Nephron progenitor cell (in vitro differentiated cells): ENCODE measurements at regions not wholly inside any gene's neighbourhood (a gene's known extent, or its start where the extent isn't known, plus 50 kb on each side); places are given as distances from the start of the nearest gene placed in this dataset.

Experiments
- DNase-seq: peaks from one replicate; pipeline ENCODE4 v3.0.0; 2021
- H3K27ac Mint-ChIP-seq: 2 replicates; pipeline ENCODE4 v1.8.0; 2021; ENCODE audit warnings: mild to moderate bottlenecking, moderate library complexity, mixed read lengths
- H3K27me3 Mint-ChIP-seq: 2 replicates; pipeline ENCODE4 v1.8.0; 2021; ENCODE audit warnings: mild to moderate bottlenecking, low read depth, mixed read lengths; ENCODE audit not compliant: poor library complexity
- H3K36me3 Mint-ChIP-seq: 2 replicates; pipeline ENCODE4 v1.8.0; 2021; ENCODE audit warnings: low read depth, mixed read lengths
- H3K4me1 Mint-ChIP-seq: 2 replicates; pipeline ENCODE4 v1.8.0; 2021; ENCODE audit warnings: mixed read lengths
- H3K4me3 Mint-ChIP-seq: 2 replicates; pipeline ENCODE4 v1.8.0; 2021; ENCODE audit warnings: mild to moderate bottlenecking, moderate library complexity, mixed read lengths
- H3K9me3 Mint-ChIP-seq: 2 replicates; pipeline ENCODE4 v1.8.0; 2021; ENCODE audit warnings: mild to moderate bottlenecking, moderate library complexity, mixed read lengths
- CTCF ChIP-seq: fragments of 200-600 bp; sonication (generic); IDR thresholded peaks from 2 replicates; pipeline ENCODE4 v1.5.0; 2021; ENCODE audit warnings: antibody characterized with exemption

GRCh38 chr7:53641091-53641490 is 605.7 kb downstream of the POM121L12 start:
- H3K4me1 Mint-ChIP-seq: peaks cover 16% of the 10 kb centered on the region
- no peak overlapping the region for H3K27ac Mint-ChIP-seq
- no peak for TF ChIP-seq CTCF
- H3K27me3 Mint-ChIP-seq: no peaks in the 10 kb centered on the region
- H3K36me3 Mint-ChIP-seq: no peaks in the 10 kb centered on the region
- no peak overlapping the region for H3K4me3 Mint-ChIP-seq
- DNase-seq: no peak
- H3K9me3 Mint-ChIP-seq: no peaks in the 10 kb centered on the region

GRCh38 chr7:53642361-53642760 is 606.9 kb downstream of the POM121L12 start:
- peaks cover 16% of the 10 kb centered on the region for H3K4me1 Mint-ChIP-seq
- H3K27me3 Mint-ChIP-seq: no peaks in the 10 kb centered on the region
- H3K9me3 Mint-ChIP-seq: no peaks in the 10 kb centered on the region
- H3K27ac Mint-ChIP-seq: no peak overlapping the region
- DNase-seq: no peak
- no peak for TF ChIP-seq CTCF
- H3K36me3 Mint-ChIP-seq: no peaks in the 10 kb centered on the region
- no peak overlapping the region for H3K4me3 Mint-ChIP-seq

GRCh38 chr7:53642866-53643265 is 607.4 kb downstream of the POM121L12 start:
- Mint-ChIP-seq H3K27ac (no peak overlapping the region), H3K9me3 (no peaks in the 10 kb centered on the region), H3K4me1 (peaks cover 16% of the 10 kb centered on the region), H3K36me3 (no peaks in the 10 kb centered on the region), H3K4me3 (no peak overlapping the region), H3K27me3 (no peaks in the 10 kb centered on the region)
- DNase-seq: no peak
- TF ChIP-seq CTCF: no peak

GRCh38 chr7:53656881-53657280 is 621.4 kb downstream of the POM121L12 start:
- TF ChIP-seq CTCF: no peak
- Mint-ChIP-seq H3K4me3 (no peak overlapping the region), H3K36me3 (no peaks in the 10 kb centered on the region), H3K27me3 (peaks cover 11% of the 10 kb centered on the region), H3K9me3 (peaks cover 8% of the 10 kb centered on the region), H3K27ac (no peak overlapping the region), H3K4me1 (no peaks in the 10 kb centered on the region)
- DNase-seq: no peak

GRCh38 chr7:53657586-53657985 is 622.2 kb downstream of the POM121L12 start:
- Mint-ChIP-seq H3K27me3 (peaks cover 11% of the 10 kb centered on the region), H3K36me3 (no peaks in the 10 kb centered on the region), H3K9me3 (peaks cover 5% of the 10 kb centered on the region), H3K27ac (no peak overlapping the region), H3K4me3 (no peak overlapping the region), H3K4me1 (no peaks in the 10 kb centered on the region)
- DNase-seq: no peak
- TF ChIP-seq CTCF: no peak

GRCh38 chr7:53658951-53659350 is 623.5 kb downstream of the POM121L12 start:
- TF ChIP-seq CTCF: no peak
- H3K27me3 Mint-ChIP-seq: peaks cover 11% of the 10 kb centered on the region
- no peak overlapping the region for H3K27ac Mint-ChIP-seq
- H3K9me3 Mint-ChIP-seq: no peaks in the 10 kb centered on the region
- H3K4me1 Mint-ChIP-seq: no peaks in the 10 kb centered on the region
- H3K36me3 Mint-ChIP-seq: no peaks in the 10 kb centered on the region
- H3K4me3 Mint-ChIP-seq: no peak overlapping the region
- no peak for DNase-seq
